Astrocyte (in vitro differentiated cells and primary cell): ENCODE measurements at regions not wholly inside any gene's neighbourhood (a gene's known extent, or its start where the extent isn't known, plus 50 kb on each side); places are given as distances from the start of the nearest gene placed in this dataset.

Experiments
- DNase-seq: peaks from one replicate; pipeline ENCODE4 v3.0.0-alpha.2; 2010; ENCODE audit warnings: low read depth
- FAIRE-seq: peaks from 2 replicates; lab custom pipeline; 2011; peaks lifted over from hg19 to GRCh38; lab: Jason Lieb, UNC
- H2AFZ ChIP-seq: 2 replicates; pipeline ENCODE4 v1.6.0; 2012; ENCODE audit warnings: low read depth, low read length, inconsistent platforms
- H3K27ac ChIP-seq: 2 replicates; pipeline ENCODE4 v1.5.1; 2011; ENCODE audit warnings: low read depth, low read length, inconsistent platforms
- H3K27me3 ChIP-seq: 2 replicates; pipeline ENCODE4 v1.6.0; 2011; ENCODE audit warnings: low read length, inconsistent platforms; ENCODE audit not compliant: insufficient read depth
- H3K36me3 ChIP-seq: 2 replicates; pipeline ENCODE4 v1.5.1; 2011; ENCODE audit warnings: low read length, inconsistent platforms; ENCODE audit not compliant: insufficient read depth
- H3K4me1 ChIP-seq: 2 replicates; pipeline ENCODE4 v1.5.1; 2011; ENCODE audit warnings: low read length, inconsistent platforms; ENCODE audit not compliant: insufficient read depth
- H3K4me2 ChIP-seq: 2 replicates; pipeline ENCODE4 v1.6.0; 2012; ENCODE audit warnings: low read length, inconsistent platforms
- H3K4me3 ChIP-seq: 2 replicates; pipeline ENCODE4 v1.5.1; 2011; ENCODE audit warnings: low read depth, mild to moderate bottlenecking, low read length, inconsistent platforms; ENCODE audit not compliant: insufficient read depth
- H3K79me2 ChIP-seq: 2 replicates; pipeline ENCODE4 v1.6.0; 2012; ENCODE audit warnings: mild to moderate bottlenecking, low read length, inconsistent platforms; ENCODE audit not compliant: insufficient read depth
- H3K9ac ChIP-seq: 2 replicates; pipeline ENCODE4 v1.6.0; 2012; ENCODE audit warnings: mild to moderate bottlenecking, low read length, inconsistent platforms
- H3K9me3 ChIP-seq: 2 replicates; pipeline ENCODE4 v1.5.1; 2012; ENCODE audit warnings: low read depth, mild to moderate bottlenecking, low read length, inconsistent platforms; ENCODE audit not compliant: insufficient read depth
- H4K20me1 ChIP-seq: 2 replicates; pipeline ENCODE4 v1.6.0; 2012; ENCODE audit warnings: low read length, inconsistent platforms; ENCODE audit not compliant: insufficient read depth
- H3K27ac Mint-ChIP-seq: one replicate; pipeline ENCODE4 v1.8.0; 2021; ENCODE audit warnings: mild to moderate bottlenecking, mixed read lengths; ENCODE audit not compliant: unreplicated experiment
- H3K27me3 Mint-ChIP-seq: one replicate; pipeline ENCODE4 v1.8.0; 2021; ENCODE audit warnings: low read depth, mixed read lengths; ENCODE audit not compliant: unreplicated experiment
- H3K36me3 Mint-ChIP-seq: one replicate; pipeline ENCODE4 v1.8.0; 2021; ENCODE audit warnings: low read depth, mixed read lengths; ENCODE audit not compliant: unreplicated experiment
- H3K4me1 Mint-ChIP-seq: one replicate; pipeline ENCODE4 v1.8.0; 2021; ENCODE audit warnings: low read depth, mixed read lengths; ENCODE audit not compliant: unreplicated experiment
- H3K4me3 Mint-ChIP-seq: one replicate; pipeline ENCODE4 v1.8.0; 2021; ENCODE audit warnings: mild to moderate bottlenecking, moderate library complexity, mixed read lengths; ENCODE audit not compliant: unreplicated experiment
- H3K9me3 Mint-ChIP-seq: one replicate; pipeline ENCODE4 v1.8.0; 2021; ENCODE audit warnings: mild to moderate bottlenecking, mixed read lengths; ENCODE audit not compliant: unreplicated experiment
- CTCF ChIP-seq: IDR thresholded peaks from 2 replicates; pipeline ENCODE4 v1.5.1; 2011; ENCODE audit warnings: low read depth, mild to moderate bottlenecking, inconsistent platforms, low read length, moderate library complexity; ENCODE audit not compliant: insufficient read depth
- EZH2 ChIP-seq: IDR thresholded peaks from 2 replicates; pipeline ENCODE4 v1.6.1; 2012; ENCODE audit warnings: mild to moderate bottlenecking, low read length, inconsistent platforms; ENCODE audit not compliant: insufficient read depth

DNA sequence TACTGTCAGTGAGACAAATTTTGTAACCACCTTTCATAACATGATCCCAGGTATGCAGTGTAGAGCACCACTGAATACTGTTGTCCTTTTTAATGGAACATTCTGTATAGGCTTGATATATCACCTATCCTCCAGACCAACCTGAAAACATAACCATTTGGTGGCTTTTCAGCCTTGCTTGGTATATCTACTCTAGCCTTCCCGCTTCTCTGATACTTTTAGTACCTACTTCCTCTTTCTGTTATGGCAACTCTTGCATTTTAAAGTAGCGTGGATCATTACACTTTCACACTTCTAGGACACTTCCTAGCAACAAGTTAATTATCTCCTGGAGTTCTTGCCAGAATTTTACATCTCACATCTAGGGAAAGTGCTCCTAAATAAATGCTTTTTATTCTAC lies 226.6 kb upstream of the ROBO1 start:
- H3K4me3 ChIP-seq: no peak overlapping the region
- H3K4me3 Mint-ChIP-seq: no peak overlapping the region

GRCh38 chr3:79986338-79986737 lies 218.5 kb upstream of the ROBO1 start:
- H3K27ac Mint-ChIP-seq: no peak overlapping the region
- H2AFZ ChIP-seq: no peak overlapping the region

More for the DNA sequence above, 226.6 kb upstream of the ROBO1 start:
- no peaks in the 10 kb centered on the region for H3K9me3 ChIP-seq
- no peak overlapping the region for H3K4me2 ChIP-seq
- no peaks in the 10 kb centered on the region for H3K9me3 Mint-ChIP-seq
- no peaks in the 10 kb centered on the region for H3K36me3 Mint-ChIP-seq
- H4K20me1 ChIP-seq: no peaks in the 10 kb centered on the region
- TF ChIP-seq EZH2 (no peak), CTCF (no peak)
- no peak overlapping the region for H3K27ac Mint-ChIP-seq
- no peaks in the 10 kb centered on the region for H3K36me3 ChIP-seq
- no peaks in the 10 kb centered on the region for H3K27me3 ChIP-seq
- no peaks in the 10 kb centered on the region for H3K27me3 Mint-ChIP-seq
- DNase-seq (no peak), FAIRE-seq (no peak)
- no peak overlapping the region for H2AFZ ChIP-seq
- H3K9ac ChIP-seq: no peak overlapping the region
- H3K79me2 ChIP-seq: no peaks in the 10 kb centered on the region
- no peaks in the 10 kb centered on the region for H3K4me1 ChIP-seq
- no peak overlapping the region for H3K27ac ChIP-seq
- peaks cover 4% of the 10 kb centered on the region for H3K4me1 Mint-ChIP-seq

GRCh38 chr3:79985816-79986215 lies 218.0 kb upstream of the ROBO1 start:
- Mint-ChIP-seq H3K4me1 (no peaks in the 10 kb centered on the region), H3K27ac (no peak overlapping the region), H3K36me3 (no peaks in the 10 kb centered on the region), H3K9me3 (no peaks in the 10 kb centered on the region), H3K27me3 (no peaks in the 10 kb centered on the region), H3K4me3 (no peak overlapping the region)
- no peak for DNase-seq
- no peak overlapping the region for H3K27ac ChIP-seq
- H3K9ac ChIP-seq: no peak overlapping the region
- TF ChIP-seq EZH2 (no peak), CTCF (no peak)
- no peak overlapping the region for H2AFZ ChIP-seq
- H3K9me3 ChIP-seq: no peaks in the 10 kb centered on the region
- no peaks in the 10 kb centered on the region for H3K79me2 ChIP-seq
- no peaks in the 10 kb centered on the region for H3K27me3 ChIP-seq
- H3K4me3 ChIP-seq: no peak overlapping the region
- H3K4me1 ChIP-seq: no peaks in the 10 kb centered on the region
- no peaks in the 10 kb centered on the region for H4K20me1 ChIP-seq
- H3K4me2 ChIP-seq: no peak overlapping the region
- no peak for FAIRE-seq
- H3K36me3 ChIP-seq: no peaks in the 10 kb centered on the region

More at GRCh38 chr3:79986338-79986737, 218.5 kb upstream of the ROBO1 start:
- FAIRE-seq (no peak), DNase-seq (no peak)
- Histone ChIP-seq H3K4me3 (no peak overlapping the region), H3K27ac (no peak overlapping the region), H3K9ac (no peak overlapping the region), H3K4me2 (no peak overlapping the region), H3K27me3 (no peaks in the 10 kb centered on the region), H3K4me1 (no peaks in the 10 kb centered on the region), H3K36me3 (no peaks in the 10 kb centered on the region), H3K79me2 (no peaks in the 10 kb centered on the region), H3K9me3 (no peaks in the 10 kb centered on the region), H4K20me1 (no peaks in the 10 kb centered on the region)
- Mint-ChIP-seq H3K9me3 (no peaks in the 10 kb centered on the region), H3K4me1 (no peaks in the 10 kb centered on the region), H3K36me3 (no peaks in the 10 kb centered on the region), H3K4me3 (no peak overlapping the region), H3K27me3 (no peaks in the 10 kb centered on the region)
- TF ChIP-seq EZH2: no peak
